ENCODE measurements at regions not wholly inside any gene's neighbourhood (a gene's known extent, or its start where the extent isn't known, plus 50 kb on each side); places are given as distances from the start of the nearest gene placed in this dataset.
"Not testable (repeated sequence)": the region's sequence is repeated elsewhere in the genome, so short reads cannot be mapped to it uniquely, and the experiment has no call there.

- DNase-seq (ENCODE audit: low spot score), result no peak
These were observed 280.5 kb downstream of the TLL1 start for GRCh38 chr4:166153548-166153947.

GRCh38 chr4:166162327-166162726, 289.3 kb downstream of the TLL1 start:
- no peak for DNase-seq (ENCODE audit: low spot score)

GRCh38 chr4:166165829-166166420, 292.9 kb downstream of the TLL1 start:
- DNase-seq (ENCODE audit: low spot score), result peak; percentile 51

GRCh38 chr4:166169111-166169510, 296.1 kb downstream of the TLL1 start:
- DNase-seq (ENCODE audit: low spot score), result no peak

- DNase-seq (ENCODE audit: low spot score), result no peak
These were observed 299.6 kb downstream of the TLL1 start for GRCh38 chr4:166172619-166173018.

- DNase-seq (ENCODE audit: low spot score), result no peak
These were observed 301.9 kb downstream of the TLL1 start for GRCh38 chr4:166174717-166175490.

- DNase-seq (ENCODE audit: low spot score), result no peak
These were observed 309.1 kb downstream of the TLL1 start for GRCh38 chr4:166182145-166182544.

- DNase-seq (ENCODE audit: low spot score), result no peak
These were observed 322.1 kb downstream of the TLL1 start for GRCh38 chr4:166195101-166195500.

- DNase-seq (ENCODE audit: low spot score), result no peak
These were observed 324.1 kb downstream of the TLL1 start for GRCh38 chr4:166197166-166197565.

GRCh38 chr4:166198041-166198440, 325.0 kb downstream of the TLL1 start:
- DNase-seq (ENCODE audit: low spot score), result no peak

- DNase-seq (ENCODE audit: low spot score), result no peak
These were observed 325.7 kb downstream of the TLL1 start for GRCh38 chr4:166198516-166199310.

GRCh38 chr4:166202991-166203390, 330.0 kb downstream of the TLL1 start:
- no peak for DNase-seq (ENCODE audit: low spot score)

GRCh38 chr4:166212326-166212725, 339.3 kb downstream of the TLL1 start:
- not testable (repeated sequence) for DNase-seq (ENCODE audit: low spot score)

- no peak for DNase-seq (ENCODE audit: low spot score)
These were observed 349.2 kb downstream of the TLL1 start for GRCh38 chr4:166222271-166222670.

GRCh38 chr4:166228112-166228511, 355.1 kb downstream of the TLL1 start:
- DNase-seq (ENCODE audit: low spot score), result no peak

GRCh38 chr4:166229799-166230198, 356.8 kb downstream of the TLL1 start:
- DNase-seq (ENCODE audit: low spot score), result no peak

- no peak for DNase-seq (ENCODE audit: low spot score)
These were observed 357.8 kb downstream of the TLL1 start for GRCh38 chr4:166230841-166231240.

- DNase-seq (ENCODE audit: low spot score), result no peak
These were observed 366.3 kb downstream of the TLL1 start for GRCh38 chr4:166239354-166239753.

GRCh38 chr4:166252487-166253402, 379.7 kb downstream of the TLL1 start:
- no peak for DNase-seq (ENCODE audit: low spot score)

- DNase-seq (ENCODE audit: low spot score), result no peak
These were observed 384.2 kb downstream of the TLL1 start for GRCh38 chr4:166257276-166257675.

GRCh38 chr4:166257891-166258290, 384.9 kb downstream of the TLL1 start:
- DNase-seq (ENCODE audit: low spot score), result no peak

- no peak for DNase-seq (ENCODE audit: low spot score)
These were observed 386.0 kb downstream of the TLL1 start for GRCh38 chr4:166259081-166259480.

All from CD4-positive, alpha-beta T cell treated with Interleukin-2 at 100 ng/mL for 4 hours (primary cell).